Neuronal stem cell (in vitro differentiated cells): ENCODE measurements at regions not wholly inside any gene's neighbourhood (a gene's known extent, or its start where the extent isn't known, plus 50 kb on each side); places are given as distances from the start of the nearest gene placed in this dataset.

Source experiments
- DNase-seq: peaks from one replicate; pipeline ENCODE4 v3.0.0-alpha.2; 2013; ENCODE audit warnings: low spot score
- H2AFZ ChIP-seq: one replicate; pipeline ENCODE4 v1.6.1; 2013; ENCODE audit warnings: mild to moderate bottlenecking, low read length, inconsistent platforms
- H2AK5ac ChIP-seq: 2 replicates; pipeline ENCODE4 v1.6.1; 2013; ENCODE audit warnings: low read depth, mild to moderate bottlenecking, inconsistent platforms, low read length, moderate library complexity, mixed read lengths
- H2BK120ac ChIP-seq: 2 replicates; pipeline ENCODE4 v1.6.1; 2013; ENCODE audit warnings: low read depth, mild to moderate bottlenecking, inconsistent platforms, low read length, moderate library complexity, mixed read lengths
- H2BK12ac ChIP-seq: one replicate; pipeline ENCODE4 v1.6.1; 2013; ENCODE audit warnings: low read length, inconsistent platforms
- H2BK15ac ChIP-seq: 2 replicates; pipeline ENCODE4 v1.6.1; 2013; ENCODE audit warnings: mild to moderate bottlenecking, low read length, inconsistent platforms, mixed read lengths
- H2BK5ac ChIP-seq: one replicate; pipeline ENCODE4 v1.6.1; 2013; ENCODE audit warnings: inconsistent platforms, mild to moderate bottlenecking, low read length, moderate library complexity
- H3K14ac ChIP-seq: one replicate; pipeline ENCODE4 v1.6.1; 2013; ENCODE audit warnings: low read length, inconsistent platforms
- H3K18ac ChIP-seq: 2 replicates; pipeline ENCODE4 v1.6.1; 2013; ENCODE audit warnings: low read length, inconsistent platforms
- H3K23ac ChIP-seq: 2 replicates; pipeline ENCODE4 v1.6.1; 2013; ENCODE audit warnings: low read depth, mild to moderate bottlenecking, mixed read lengths, low read length, inconsistent platforms; ENCODE audit not compliant: poor library complexity
- H3K27ac ChIP-seq: replicated peaks from 3 replicates; pipeline ENCODE4 v1.5.1; 2013; ENCODE audit warnings: low read length, inconsistent platforms
- H3K27me3 ChIP-seq, 3 experiments: 2 replicates each; pipeline ENCODE4 v1.6.1; 2013; ENCODE audit warnings: low read length in 3 of 3, mild to moderate bottlenecking in 2 of 3, inconsistent platforms in 1 of 3, low read depth in 1 of 3, mixed read lengths in 1 of 3, moderate library complexity in 1 of 3; ENCODE audit not compliant: control insufficient read depth in 3 of 3, insufficient read depth in 3 of 3
- H3K36me3 ChIP-seq, 2 donors: replicated peaks in 1 of 2; 2 replicates each; pipeline ENCODE4 v1.6.1; 2013; ENCODE audit warnings: low read length in 2 of 2; ENCODE audit not compliant: control insufficient read depth in 2 of 2, insufficient read depth in 2 of 2
- H3K4ac ChIP-seq: 2 replicates; pipeline ENCODE4 v1.6.1; 2013; ENCODE audit warnings: inconsistent platforms, mild to moderate bottlenecking, low read length, moderate library complexity
- H3K4me1 ChIP-seq, 2 donors: 1 replicate in 1 of 2; 2 replicates in 1 of 2; pipeline ENCODE4 v1.6.1; 2013; ENCODE audit warnings: low read length in 2 of 2, low read depth in 1 of 2; ENCODE audit not compliant: control insufficient read depth in 2 of 2, insufficient read depth in 1 of 2
- H3K4me2 ChIP-seq: one replicate; pipeline ENCODE4 v1.6.1; 2013; ENCODE audit warnings: mild to moderate bottlenecking, low read length, inconsistent platforms; ENCODE audit not compliant: insufficient read depth, poor library complexity, severe bottlenecking
- H3K4me3 ChIP-seq, 2 donors: 2 replicates each; pipeline ENCODE4 v1.5.1; 2013; ENCODE audit warnings: low read length in 2 of 2, mild to moderate bottlenecking in 2 of 2, inconsistent platforms in 1 of 2, moderate library complexity in 1 of 2
- H3K79me1 ChIP-seq: one replicate; pipeline ENCODE4 v1.6.1; 2013; ENCODE audit warnings: low read depth, mild to moderate bottlenecking, inconsistent platforms, low read length, moderate library complexity
- H3K9ac ChIP-seq: one replicate; pipeline ENCODE4 v1.6.1; 2013; ENCODE audit warnings: mild to moderate bottlenecking, low read depth, low read length, inconsistent platforms; ENCODE audit not compliant: poor library complexity
- H3K9me3 ChIP-seq, 2 donors: replicated peaks in 1 of 2; 2 replicates each; pipeline versions ENCODE3 to v1.6.1; 2013; ENCODE audit warnings: low read length in 2 of 2, mild to moderate bottlenecking in 2 of 2, inconsistent platforms in 1 of 2, low read depth in 1 of 2, mixed read lengths in 1 of 2, moderate library complexity in 1 of 2; ENCODE audit not compliant: control insufficient read depth in 2 of 2, insufficient read depth in 1 of 2
- H4K8ac ChIP-seq: one replicate; pipeline ENCODE4 v1.6.1; 2013; ENCODE audit warnings: low read depth, mild to moderate bottlenecking, inconsistent platforms, low read length, moderate library complexity
- H4K91ac ChIP-seq: one replicate; pipeline ENCODE4 v1.6.1; 2013; ENCODE audit warnings: low read length, low read depth, mild to moderate bottlenecking, inconsistent platforms; ENCODE audit not compliant: poor library complexity
- whole genome bisulfite sequencing, 2 donors: extraction: QIAGEN DNeasy Blood & Tissue Kit; methylation state at CpG; one replicate each; pipeline ENCODE4 v1.1.7; 2013; ENCODE audit warnings: missing lambda C conversion rate in 2 of 2, mixed read lengths in 1 of 2; ENCODE audit not compliant: insufficient read length in 2 of 2, insufficient replicate concordance in 1 of 2; ENCODE audit errors: extremely low coverage in 2 of 2; 5-methylcytosine and 5-hydroxymethylcytosine counted together

DNA sequence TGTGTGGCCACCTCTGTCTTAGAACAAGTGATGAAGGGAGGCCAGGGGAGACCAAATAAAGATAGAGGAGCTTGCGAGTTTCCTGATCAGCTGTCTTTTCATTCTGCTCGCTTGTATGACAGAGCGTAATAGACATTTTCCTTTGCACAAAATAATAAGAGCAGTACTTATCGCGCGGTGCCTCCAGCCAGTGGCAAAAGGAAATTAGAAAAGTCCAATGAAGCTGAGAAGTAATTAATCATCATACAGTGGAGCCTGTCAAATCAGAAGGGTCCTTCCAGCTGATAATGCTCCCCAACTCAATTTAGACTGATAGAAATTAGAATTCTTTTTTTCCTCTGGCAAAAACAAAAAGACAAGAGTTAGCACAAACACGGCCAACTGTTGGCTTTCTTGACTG is 307.0 kb upstream of the IRX5 start:
- no peak overlapping the region for H3K4me3 ChIP-seq
- H4K8ac ChIP-seq, result no peak overlapping the region
- H3K18ac ChIP-seq, result no peak overlapping the region
- peaks cover 2 to 6% of the 10 kb centered on the region in 2 donors for H3K9me3 ChIP-seq
- H3K4ac ChIP-seq, result no peak overlapping the region
- DNase-seq, result no peak
- H3K4me1 ChIP-seq, result no peaks in the 10 kb centered on the region
- H2BK5ac ChIP-seq, result no peak overlapping the region
- no peak overlapping the region for H3K9ac ChIP-seq
- no peak overlapping the region for H2AK5ac ChIP-seq
- no peak overlapping the region for H3K23ac ChIP-seq
- no CpG with 5 or more reads among the region's 7 CpGs for WGBS, 2 donors
- H3K4me2 ChIP-seq, result no peak overlapping the region
- H2BK12ac ChIP-seq, result no peak overlapping the region
- H2BK15ac ChIP-seq, result no peak overlapping the region
- no peaks in the 10 kb centered on the region for H3K36me3 ChIP-seq
- H2BK120ac ChIP-seq, result no peak overlapping the region
- no peak overlapping the region for H2AFZ ChIP-seq
- peaks cover 0 to 2% (median 0%) of the 10 kb centered on the region in 3 experiments for H3K27me3 ChIP-seq
- no peak overlapping the region for H3K14ac ChIP-seq
- H3K79me1 ChIP-seq, result no peaks in the 10 kb centered on the region
- H4K91ac ChIP-seq, result no peak overlapping the region
- no peak overlapping the region for H3K27ac ChIP-seq

DNA sequence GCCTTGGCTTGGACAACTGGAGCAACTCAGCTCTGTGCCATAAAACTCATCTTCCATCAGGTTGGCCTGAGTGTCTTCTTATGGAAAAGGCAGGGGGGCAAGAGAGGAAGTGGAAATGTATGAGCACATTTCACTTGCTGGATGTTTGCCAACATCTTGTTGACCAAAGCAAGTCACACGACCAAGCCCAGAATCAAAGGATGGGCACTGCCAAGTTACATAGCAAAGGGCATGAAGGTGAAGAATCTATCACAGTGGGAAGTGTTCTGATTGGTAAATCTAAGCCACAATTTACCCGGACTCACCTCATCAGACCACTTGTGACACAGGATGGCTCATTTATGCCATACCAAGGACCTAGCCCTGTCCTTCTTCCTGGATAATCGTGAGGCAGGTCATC is 310.5 kb upstream of the IRX5 start:
- no peaks in the 10 kb centered on the region for H3K27me3 ChIP-seq
- no peak overlapping the region for H4K8ac ChIP-seq
- no peak overlapping the region for H2BK15ac ChIP-seq
- H3K4me3 ChIP-seq, result no peak overlapping the region
- H3K4ac ChIP-seq, result no peak overlapping the region
- DNase-seq, result no peak
- no peak overlapping the region for H2BK12ac ChIP-seq
- no CpG with 5 or more reads among the region's 3 CpGs for WGBS, 2 donors
- H3K27ac ChIP-seq, result no peak overlapping the region
- H2BK5ac ChIP-seq, result no peak overlapping the region
- no peak overlapping the region for H3K9ac ChIP-seq
- no peak overlapping the region for H2AK5ac ChIP-seq
- no peak overlapping the region for H3K23ac ChIP-seq
- no peak overlapping the region for H3K4me2 ChIP-seq
- peaks cover 2 to 6% of the 10 kb centered on the region in 2 donors for H3K9me3 ChIP-seq
- no peak overlapping the region for H4K91ac ChIP-seq
- H3K79me1 ChIP-seq, result no peaks in the 10 kb centered on the region
- no peaks in the 10 kb centered on the region for H3K4me1 ChIP-seq
- no peak overlapping the region for H2AFZ ChIP-seq
- no peak overlapping the region for H2BK120ac ChIP-seq
- H3K18ac ChIP-seq, result no peak overlapping the region
- no peak overlapping the region for H3K14ac ChIP-seq
- H3K36me3 ChIP-seq, result no peaks in the 10 kb centered on the region

- H4K8ac ChIP-seq, result no peak overlapping the region
- no peaks in the 10 kb centered on the region for H3K27me3 ChIP-seq
- no peak overlapping the region for H3K14ac ChIP-seq
- no peak overlapping the region for H3K18ac ChIP-seq
- no peak overlapping the region for H4K91ac ChIP-seq
- no peak overlapping the region for H3K23ac ChIP-seq
- no peak overlapping the region for H2BK15ac ChIP-seq
- peaks cover 2% of the 10 kb centered on the region for H3K79me1 ChIP-seq
- H3K4me3 ChIP-seq, result no peak overlapping the region
- H3K4me2 ChIP-seq, result no peak overlapping the region
- DNase-seq, result no peak
- H2BK12ac ChIP-seq, result no peak overlapping the region
- H3K36me3 ChIP-seq, result no peaks in the 10 kb centered on the region
- H2AK5ac ChIP-seq, result no peak overlapping the region
- peaks cover 2 to 6% of the 10 kb centered on the region in 2 donors for H3K9me3 ChIP-seq
- H2AFZ ChIP-seq, result no peak overlapping the region
- H3K27ac ChIP-seq, result no peak overlapping the region
- no peak overlapping the region for H2BK120ac ChIP-seq
- no peaks in the 10 kb centered on the region for H3K4me1 ChIP-seq
- no CpG with 5 or more reads among the region's 5 CpGs for WGBS, 2 donors
- H3K4ac ChIP-seq, result no peak overlapping the region
- no peak overlapping the region for H2BK5ac ChIP-seq
- H3K9ac ChIP-seq, result no peak overlapping the region
Measured at GRCh38 chr16:54616610-54617009, 314.1 kb upstream of the IRX5 start.

GRCh38 chr16:54605536-54606066 is 319.0 kb upstream of the IRX3 start:
- Histone ChIP-seq H2AK5ac (no peak overlapping the region), H3K79me1 (no peaks in the 10 kb centered on the region), H3K4me2 (no peak overlapping the region), H4K91ac (no peak overlapping the region), H2BK5ac (no peak overlapping the region), H3K4me3 (no peak overlapping the region), H3K27me3 (peaks cover 0 to 1% (median 0%) of the 10 kb centered on the region in 3 experiments), H2BK15ac (no peak overlapping the region), H3K23ac (no peak overlapping the region), H3K4ac (no peak overlapping the region), H3K9ac (no peak overlapping the region), H3K27ac (no peak overlapping the region), H3K36me3 (no peaks in the 10 kb centered on the region), H3K14ac (no peak overlapping the region), H2BK120ac (no peak overlapping the region), H3K4me1 (no peaks in the 10 kb centered on the region), H4K8ac (no peak overlapping the region), H3K18ac (no peak overlapping the region), H2AFZ (no peak overlapping the region), H3K9me3 (peaks cover 2 to 6% of the 10 kb centered on the region in 2 donors), H2BK12ac (no peak overlapping the region)
- no CpG with 5 or more reads among the region's 1 CpG for WGBS, 2 donors
- no peak for DNase-seq
